Ovary (tissue), 7 donors: ENCODE measurements at regions not wholly inside any gene's neighbourhood (a gene's known extent, or its start where the extent isn't known, plus 50 kb on each side); places are given as distances from the start of the nearest gene placed in this dataset.
"Not testable (repeated sequence)": the region's sequence is repeated elsewhere in the genome, so short reads cannot be mapped to it uniquely, and the experiment has no call there.

Experiments used
- DNase-seq, 5 donors: peaks; one replicate each; pipeline ENCODE4 v3.0.0-alpha.2; 2019 to 2020
- H3K27ac ChIP-seq, 2 donors: fragments of 200-600 bp; one replicate each; pipeline versions ENCODE4 v1.5.1 to v1.8.0; 2019 to 2022
- H3K27me3 ChIP-seq: fragments of 200-600 bp; one replicate; pipeline ENCODE4 v1.8.0; 2022
- H3K36me3 ChIP-seq: fragments of 200-600 bp; sonication (generic); one replicate; pipeline ENCODE4 v1.5.1; 2019
- H3K4me1 ChIP-seq: one replicate; pipeline ENCODE4 v1.8.1; 2013; ENCODE audit warnings: mild to moderate bottlenecking, moderate library complexity; ENCODE audit not compliant: insufficient read depth
- H3K4me3 ChIP-seq: fragments of 200-600 bp; sonication (generic); one replicate; pipeline ENCODE4 v1.5.1; 2017
- H3K9me3 ChIP-seq, 2 donors: fragments of 200-600 bp in 1 of 2; sonication (generic) in 1 of 2; one replicate each; pipeline versions ENCODE4 v1.5.1 to v1.8.1; 2013 to 2019; ENCODE audit warnings: mild to moderate bottlenecking in 1 of 2, moderate library complexity in 1 of 2
- CTCF ChIP-seq, 3 donors: fragments of 450-650 bp in 2 of 3; fragments of 200-600 bp in 1 of 3; IDR thresholded peaks; one replicate each; pipeline versions ENCODE4 v1.5.1 to v1.8.0; 2016 to 2022; ENCODE audit warnings: antibody characterized with exemption in 3 of 3, mild to moderate bottlenecking in 1 of 3
- EP300 ChIP-seq: sonication (generic); formaldehyde crosslinking; IDR thresholded peaks from one replicate; pipeline ENCODE4 v1.6.1; 2017; ENCODE audit warnings: antibody characterized with exemption
- POLR2A ChIP-seq: fragments of 450-650 bp; IDR thresholded peaks from one replicate; pipeline ENCODE4 v1.6.1; 2017; ENCODE audit warnings: antibody characterized with exemption, mild to moderate bottlenecking, moderate library complexity
- WGBS, 3 donors: extraction: QIAGEN DNeasy Blood & Tissue Kit in 1 of 3; methylation state at CpG; one replicate each; pipeline versions ENCODE4 v1.1.5 to v1.1.7; 2013 to 2017; 5-methylcytosine and 5-hydroxymethylcytosine counted together
- intact Hi-C, 4 donors: fragments of 100-400 bp; cut with DNase I; formaldehyde crosslinking; loops; one replicate each; pipeline versions ENCODE4 v1.11.0 to v1.15.1; 2022 to 2023
- donor health status: DM: no; HTN: no; CAD: no; lungs with moderate emphysema.
- donor health status: DM: no; HTN: no; CAD: no.
- donor health status: Bipolar disorder and iron deficiency.
- donor health status: DM: no; HTN: no; CAD: no.
- donor health status: DM: yes; HTN: yes; CAD: no.

- no peak for TF ChIP-seq CTCF (IDR thresholded peaks at IDR 0.05)
- TF ChIP-seq POLR2A: no peak
- no peak for TF ChIP-seq EP300
- Histone ChIP-seq H3K9me3 (no peaks in the 10 kb centered on the region), H3K4me1 (peaks cover 22% of the 10 kb centered on the region), H3K27me3 (no peaks in the 10 kb centered on the region), H3K27ac (peak overlapping the region in 1 of 2 donors; percentile 57), H3K36me3 (no peaks in the 10 kb centered on the region), H3K4me3 (no peak overlapping the region)
- intact Hi-C loops: loop anchor here in 2 of 4 donors (10.0 kb wide), 2 partner anchors 54 to 174 kb away; partner anchors contain the start of gene RYBP (in 1 of the 2)
- 58 to 73% (median 58%) methylated on average over 6 of the region's 6 CpGs for WGBS, 3 donors
- peak; percentile 35 to 63 (median 45) for DNase-seq
Measured at GRCh38 chr3:72271216-72271615, 486.3 kb upstream of the PROK2 start.

DNA sequence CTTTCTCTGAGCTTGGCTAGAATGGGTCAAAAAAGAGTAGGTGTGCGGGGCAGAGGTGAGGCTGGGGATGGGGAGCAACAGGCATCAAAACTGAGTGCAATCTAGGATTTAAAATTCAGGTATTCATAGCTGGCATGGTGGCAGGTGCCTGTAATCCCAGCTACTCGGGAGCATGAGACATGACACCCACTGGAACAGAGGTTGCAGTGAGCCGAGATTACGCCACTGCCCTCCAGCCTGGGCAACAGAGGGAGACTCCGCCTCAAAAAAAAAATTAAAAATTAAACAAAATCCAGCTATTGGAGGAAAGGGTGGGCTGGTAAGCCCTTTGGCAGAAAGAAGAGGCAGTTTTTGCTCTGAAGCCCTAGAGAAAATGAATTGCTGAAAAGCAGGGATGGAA lies 485.8 kb upstream of the PROK2 start:
- intact Hi-C loops: loop anchor here in 2 of 4 donors (10.0 kb wide), 2 partner anchors 54 to 174 kb away; partner anchors contain the start of gene RYBP (in 1 of the 2)
- peak overlapping the region in 1 of 2 donors; percentile 57 for H3K27ac ChIP-seq

GRCh38 chr3:72270072-72270681 lies 485.2 kb upstream of the PROK2 start:
- intact Hi-C loops: loop anchor here in 2 of 4 donors (10.0 kb wide), 2 partner anchors 55 to 175 kb away; partner anchors contain the start of gene RYBP (in 1 of the 2)
- 19 to 22% (median 21%) methylated on average over 9 of the region's 9 CpGs for WGBS, 3 donors
- Histone ChIP-seq H3K27me3 (no peaks in the 10 kb centered on the region), H3K9me3 (no peaks in the 10 kb centered on the region), H3K27ac (peak overlapping the region in 1 of 2 donors; percentile 67), H3K4me3 (no peak overlapping the region), H3K36me3 (no peaks in the 10 kb centered on the region), H3K4me1 (peaks cover 24% of the 10 kb centered on the region)
- peak; percentile 91 to 98 (median 94) for DNase-seq
- TF ChIP-seq EP300 (peak; percentile 75), CTCF (IDR thresholded peaks at IDR 0.05) (no peak)

More for the DNA sequence above, 485.8 kb upstream of the PROK2 start:
- Histone ChIP-seq H3K36me3 (no peaks in the 10 kb centered on the region), H3K27me3 (no peaks in the 10 kb centered on the region), H3K9me3 (no peaks in the 10 kb centered on the region), H3K4me1 (peaks cover 25% of the 10 kb centered on the region), H3K4me3 (no peak overlapping the region)
- DNase-seq: no peak
- 71 to 75% (median 71%) methylated on average over 5 of the region's 5 CpGs for WGBS, 3 donors
- no peak for TF ChIP-seq CTCF (IDR thresholded peaks at IDR 0.05)
- no peak for TF ChIP-seq EP300
- no peak for TF ChIP-seq POLR2A

DNA sequence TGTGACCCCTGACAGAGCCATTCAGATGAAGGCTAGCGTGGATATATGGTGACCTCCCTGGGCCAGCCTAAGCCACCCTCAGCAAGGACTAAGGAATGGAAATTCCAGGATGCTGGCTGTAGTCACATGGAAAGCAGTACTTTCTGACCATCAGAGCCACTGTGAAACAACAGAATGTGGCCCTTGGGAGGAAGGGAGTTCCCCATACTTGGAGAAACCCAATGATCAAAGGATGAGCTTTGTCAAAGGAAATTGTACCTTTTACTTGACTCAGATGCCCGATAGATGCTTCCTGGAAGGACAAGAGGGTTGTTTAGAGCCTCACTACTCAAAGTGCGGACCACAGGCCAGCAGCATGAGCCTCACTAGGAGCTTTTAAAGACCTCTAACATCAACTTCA lies 484.5 kb upstream of the PROK2 start:
- no peak for TF ChIP-seq CTCF (IDR thresholded peaks at IDR 0.05)
- no peak for TF ChIP-seq EP300
- no peak for TF ChIP-seq POLR2A
- DNase-seq: no peak
- no peaks in the 10 kb centered on the region for H3K9me3 ChIP-seq
- H3K4me3 ChIP-seq: no peak overlapping the region
- H3K36me3 ChIP-seq: no peaks in the 10 kb centered on the region
- intact Hi-C loops: no loop called here
- no peaks in the 10 kb centered on the region for H3K27me3 ChIP-seq
- 79 to 81% (median 80%) methylated on average over 3 of the region's 3 CpGs for WGBS, 3 donors
- H3K4me1 ChIP-seq: peaks cover 24% of the 10 kb centered on the region
- peak overlapping the region; percentile 43 to 67 for H3K27ac ChIP-seq

- H3K27ac ChIP-seq, H3K27me3 ChIP-seq, H3K4me3 ChIP-seq, intact Hi-C loops, H3K9me3 ChIP-seq, H3K36me3 ChIP-seq, DNase-seq: not testable (repeated sequence)
- peaks cover 24% of the 10 kb centered on the region for H3K4me1 ChIP-seq
- 87 to 91% (median 89%) methylated on average over 7 of the region's 7 CpGs for WGBS, 3 donors
Measured at GRCh38 chr3:72266921-72267524, 482.1 kb upstream of the PROK2 start.
